Peyer's patch (tissue), 4 donors: ENCODE measurements at regions not wholly inside any gene's neighbourhood (a gene's known extent, or its start where the extent isn't known, plus 50 kb on each side); places are given as distances from the start of the nearest gene placed in this dataset.
"Not testable (repeated sequence)": the region's sequence is repeated elsewhere in the genome, so short reads cannot be mapped to it uniquely, and the experiment has no call there.

Experiments used
- DNase-seq, 3 donors: peaks; one replicate each; pipeline ENCODE4 v3.0.0-alpha.2; 2017 to 2019
- H3K27ac ChIP-seq, 4 donors: fragments of 200-600 bp; sonication (generic); one replicate each; pipeline ENCODE4 v1.5.1; 2016 to 2019
- H3K27me3 ChIP-seq, 2 donors: fragments of 200-600 bp; sonication (generic); one replicate each; pipeline ENCODE4 v1.5.1; 2019
- H3K36me3 ChIP-seq, 3 donors: fragments of 200-600 bp; sonication (generic); one replicate each; pipeline ENCODE4 v1.5.1; 2016 to 2019
- H3K4me1 ChIP-seq, 4 donors: fragments of 200-600 bp; sonication (generic); one replicate each; pipeline ENCODE4 v1.5.1; 2016 to 2019
- H3K4me3 ChIP-seq, 4 donors: fragments of 200-600 bp; sonication (generic); 1 replicate in 3 of 4; 2 replicates in 1 of 4; pipeline ENCODE4 v1.5.1; 2016 to 2019; ENCODE audit warnings: mild to moderate bottlenecking in 1 of 4
- H3K9me3 ChIP-seq, 4 donors: fragments of 200-600 bp; sonication (generic); one replicate each; pipeline ENCODE4 v1.5.1; 2016 to 2019; ENCODE audit warnings: mild to moderate bottlenecking in 1 of 4
- POLR2A ChIP-seq, 2 donors: fragments of 450-650 bp; IDR thresholded peaks; one replicate each; pipeline ENCODE4 v1.5.1; 2017; ENCODE audit warnings: antibody characterized with exemption in 2 of 2, mild to moderate bottlenecking in 2 of 2, moderate library complexity in 2 of 2
- TF ChIP-seq, protein P1 (sequence below), 6 experiments: fragments of 450-650 bp in 4 of 6; fragments of 200-600 bp in 2 of 6; sonication (generic) in 1 of 6; IDR thresholded peaks; one replicate each; pipeline ENCODE4 v1.5.1; 2017 to 2019; ENCODE audit warnings: antibody characterized with exemption in 6 of 6, mild to moderate bottlenecking in 3 of 6, moderate library complexity in 1 of 6

GRCh38 chr4:189655817-189656216, 284.9 kb upstream of the FRG1 start:
- not testable (repeated sequence) for H3K4me1 ChIP-seq, DNase-seq, H3K27ac ChIP-seq, H3K9me3 ChIP-seq, H3K27me3 ChIP-seq, H3K36me3 ChIP-seq, H3K4me3 ChIP-seq

- TF ChIP-seq POLR2A (IDR thresholded peaks at IDR 0.05): no peak
- TF ChIP-seq, protein P1, sequence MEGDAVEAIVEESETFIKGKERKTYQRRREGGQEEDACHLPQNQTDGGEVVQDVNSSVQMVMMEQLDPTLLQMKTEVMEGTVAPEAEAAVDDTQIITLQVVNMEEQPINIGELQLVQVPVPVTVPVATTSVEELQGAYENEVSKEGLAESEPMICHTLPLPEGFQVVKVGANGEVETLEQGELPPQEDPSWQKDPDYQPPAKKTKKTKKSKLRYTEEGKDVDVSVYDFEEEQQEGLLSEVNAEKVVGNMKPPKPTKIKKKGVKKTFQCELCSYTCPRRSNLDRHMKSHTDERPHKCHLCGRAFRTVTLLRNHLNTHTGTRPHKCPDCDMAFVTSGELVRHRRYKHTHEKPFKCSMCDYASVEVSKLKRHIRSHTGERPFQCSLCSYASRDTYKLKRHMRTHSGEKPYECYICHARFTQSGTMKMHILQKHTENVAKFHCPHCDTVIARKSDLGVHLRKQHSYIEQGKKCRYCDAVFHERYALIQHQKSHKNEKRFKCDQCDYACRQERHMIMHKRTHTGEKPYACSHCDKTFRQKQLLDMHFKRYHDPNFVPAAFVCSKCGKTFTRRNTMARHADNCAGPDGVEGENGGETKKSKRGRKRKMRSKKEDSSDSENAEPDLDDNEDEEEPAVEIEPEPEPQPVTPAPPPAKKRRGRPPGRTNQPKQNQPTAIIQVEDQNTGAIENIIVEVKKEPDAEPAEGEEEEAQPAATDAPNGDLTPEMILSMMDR (IDR thresholded peaks at IDR 0.05): no peak
These were observed 284.0 kb upstream of the FRG1 start for GRCh38 chr4:189656641-189657040.

DNA sequence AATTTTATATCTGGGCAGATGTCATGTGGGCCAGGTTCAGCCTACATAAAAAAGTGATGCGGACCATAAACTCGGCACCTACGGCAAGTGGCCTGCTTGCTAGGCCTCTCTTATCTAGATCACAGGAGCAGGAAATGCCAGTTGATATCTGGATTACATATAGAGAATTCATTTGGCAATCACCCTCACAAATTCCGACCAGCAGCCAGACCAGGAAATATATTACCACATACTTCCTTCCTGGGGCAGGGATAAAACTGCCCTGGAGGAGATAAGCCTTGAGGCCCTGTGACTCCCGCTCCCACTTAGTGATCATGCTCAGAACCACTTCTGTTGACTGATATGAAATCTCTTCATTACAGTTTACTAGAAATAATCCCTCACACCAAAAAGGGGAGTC, 282.4 kb upstream of the FRG1 start:
- not testable (repeated sequence) for H3K9me3 ChIP-seq, H3K4me1 ChIP-seq, H3K4me3 ChIP-seq, H3K27ac ChIP-seq, H3K27me3 ChIP-seq, H3K36me3 ChIP-seq, DNase-seq

More at GRCh38 chr4:189656641-189657040, 284.0 kb upstream of the FRG1 start:
- DNase-seq: no peak
- no peaks in the 10 kb centered on the region for H3K36me3 ChIP-seq
- no peaks in the 10 kb centered on the region for H3K27me3 ChIP-seq
- no peaks in the 10 kb centered on the region for H3K9me3 ChIP-seq
- H3K4me3 ChIP-seq: no peak overlapping the region
- H3K4me1 ChIP-seq: no peaks in the 10 kb centered on the region
- H3K27ac ChIP-seq: no peak overlapping the region

- DNase-seq: not testable (repeated sequence)
These were observed 281.8 kb upstream of the FRG1 start for GRCh38 chr4:189658831-189659230.

DNA sequence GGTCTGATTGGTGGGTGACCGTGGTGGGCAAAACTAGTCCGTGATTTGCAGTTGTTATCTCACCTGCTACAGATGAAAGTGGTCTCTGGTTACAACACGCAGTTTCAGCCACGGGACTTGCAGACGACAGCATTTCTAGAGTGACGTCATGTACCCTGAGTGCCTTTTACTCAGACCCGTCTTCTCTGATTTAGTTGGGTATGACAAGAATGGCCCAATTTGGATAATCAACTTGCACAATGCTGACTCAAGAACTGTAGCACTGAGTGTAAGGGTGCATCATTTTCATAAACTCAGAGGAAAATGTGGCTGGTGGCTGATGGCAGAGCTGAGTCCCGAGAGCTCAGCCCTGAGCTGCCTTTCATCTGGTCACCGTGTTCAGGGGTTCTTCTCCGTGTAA, 281.4 kb upstream of the FRG1 start:
- Histone ChIP-seq H3K36me3 (no peaks in the 10 kb centered on the region), H3K4me3 (no peak overlapping the region), H3K4me1 (no peaks in the 10 kb centered on the region), H3K27ac (no peak overlapping the region), H3K9me3 (no peaks in the 10 kb centered on the region), H3K27me3 (no peaks in the 10 kb centered on the region)
- DNase-seq: no peak
- no peak for TF ChIP-seq POLR2A (IDR thresholded peaks at IDR 0.05)
- TF ChIP-seq, protein P1 (IDR thresholded peaks at IDR 0.05): no peak

More at GRCh38 chr4:189658831-189659230, 281.8 kb upstream of the FRG1 start:
- not testable (repeated sequence) for H3K4me3 ChIP-seq, H3K27me3 ChIP-seq, H3K36me3 ChIP-seq, H3K27ac ChIP-seq, H3K4me1 ChIP-seq, H3K9me3 ChIP-seq

- no peaks in the 10 kb centered on the region for H3K4me1 ChIP-seq
- no peak for DNase-seq
These were observed 279.8 kb upstream of the FRG1 start for GRCh38 chr4:189660722-189661360.

GRCh38 chr4:189664693-189665250, 275.9 kb upstream of the FRG1 start:
- DNase-seq: no peak

More at GRCh38 chr4:189660722-189661360, 279.8 kb upstream of the FRG1 start:
- H3K27ac ChIP-seq: no peak overlapping the region
- H3K27me3 ChIP-seq: no peaks in the 10 kb centered on the region
- no peaks in the 10 kb centered on the region for H3K9me3 ChIP-seq
- no peak for TF ChIP-seq POLR2A (IDR thresholded peaks at IDR 0.05)
- TF ChIP-seq, protein P1 (IDR thresholded peaks at IDR 0.05): no peak
- no peaks in the 10 kb centered on the region for H3K36me3 ChIP-seq
- H3K4me3 ChIP-seq: no peak overlapping the region

GRCh38 chr4:189665712-189666305, 274.9 kb upstream of the FRG1 start:
- H3K27me3 ChIP-seq, H3K9me3 ChIP-seq, H3K36me3 ChIP-seq, DNase-seq, H3K4me1 ChIP-seq, H3K27ac ChIP-seq, H3K4me3 ChIP-seq: not testable (repeated sequence)

More at GRCh38 chr4:189664693-189665250, 275.9 kb upstream of the FRG1 start:
- H3K27me3 ChIP-seq: no peaks in the 10 kb centered on the region
- H3K36me3 ChIP-seq: no peaks in the 10 kb centered on the region
- no peak overlapping the region for H3K27ac ChIP-seq
- no peak overlapping the region for H3K4me3 ChIP-seq
- H3K4me1 ChIP-seq: no peaks in the 10 kb centered on the region
- H3K9me3 ChIP-seq: no peaks in the 10 kb centered on the region
- TF ChIP-seq, protein P1 (IDR thresholded peaks at IDR 0.05): no peak
- TF ChIP-seq POLR2A (IDR thresholded peaks at IDR 0.05): no peak

GRCh38 chr4:189667386-189667785, 273.3 kb upstream of the FRG1 start:
- H3K4me3 ChIP-seq, DNase-seq, H3K27ac ChIP-seq, H3K36me3 ChIP-seq, H3K4me1 ChIP-seq, H3K27me3 ChIP-seq, H3K9me3 ChIP-seq: not testable (repeated sequence)

GRCh38 chr4:189697675-189698245, 242.9 kb upstream of the FRG1 start:
- H3K9me3 ChIP-seq, H3K36me3 ChIP-seq, H3K27me3 ChIP-seq, DNase-seq, H3K27ac ChIP-seq, H3K4me1 ChIP-seq, H3K4me3 ChIP-seq: not testable (repeated sequence)
